H1 (cell line): ENCODE measurements at regions not wholly inside any gene's neighbourhood (a gene's known extent, or its start where the extent isn't known, plus 50 kb on each side); places are given as distances from the start of the nearest gene placed in this dataset.

Experiments
- CTCF ChIA-PET: fragments of 300-600 bp; sonication (Branson Sonifier 250); formaldehyde crosslinking; loops from one replicate; lab custom pipeline; 2021; ENCODE audit not compliant: partially characterized antibody; lab: Charles Lee
- POLR2A ChIA-PET: fragments of 300-600 bp; sonication (Branson Sonifier 250); formaldehyde crosslinking; loops from one replicate; lab custom pipeline; 2021; ENCODE audit warnings: inconsistent platforms; ENCODE audit not compliant: partially characterized antibody; lab: Charles Lee
- DNase-seq, 2 experiments: peaks; one replicate each; pipeline versions ENCODE4 v3.0.0 to v3.0.0-alpha.2; 2010 to 2022; ENCODE audit warnings: low spot score in 2 of 2, low read depth in 1 of 2, mixed read lengths in 1 of 2
- FAIRE-seq: peaks from 2 replicates; lab custom pipeline; 2011; peaks lifted over from hg19 to GRCh38; lab: Jason Lieb, UNC
- H2AFZ ChIP-seq: 2 replicates; pipeline ENCODE4 v1.8.1; 2012; ENCODE audit warnings: low read length, inconsistent platforms
- H2AK5ac ChIP-seq: 2 replicates; pipeline ENCODE4 v1.6.1; 2013; ENCODE audit warnings: low read depth, low read length
- H2BK120ac ChIP-seq: replicated peaks from 2 replicates; pipeline ENCODE3; 2013; ENCODE audit warnings: low read depth, low read length, inconsistent platforms
- H2BK12ac ChIP-seq: 2 replicates; pipeline ENCODE4 v1.6.1; 2013; ENCODE audit warnings: low read depth, low read length
- H2BK15ac ChIP-seq: 2 replicates; pipeline ENCODE4 v1.6.1; 2013; ENCODE audit warnings: low read length
- H2BK20ac ChIP-seq: 2 replicates; pipeline ENCODE4 v1.6.1; 2013; ENCODE audit warnings: low read length
- H2BK5ac ChIP-seq: 2 replicates; pipeline ENCODE4 v1.6.1; 2013; ENCODE audit warnings: low read depth, low read length
- H3K14ac ChIP-seq: 2 replicates; pipeline ENCODE4 v1.6.1; 2013; ENCODE audit warnings: inconsistent platforms; ENCODE audit not compliant: insufficient read length
- H3K18ac ChIP-seq: 2 replicates; pipeline ENCODE4 v1.6.1; 2013; ENCODE audit warnings: low read length; ENCODE audit errors: extremely low read depth
- H3K23ac ChIP-seq: 2 replicates; pipeline ENCODE4 v1.6.1; 2013; ENCODE audit warnings: inconsistent platforms; ENCODE audit not compliant: insufficient read length
- H3K23me2 ChIP-seq: 2 replicates; pipeline ENCODE4 v1.6.1; 2013; ENCODE audit warnings: low read depth, low read length
- H3K27ac ChIP-seq: 2 replicates; pipeline ENCODE4 v1.6.1; 2011; ENCODE audit warnings: low read depth, low read length, inconsistent platforms
- H3K27me3 ChIP-seq, 4 experiments: replicated peaks in 1 of 4; 1 replicate in 1 of 4; 2 replicates in 3 of 4; pipeline versions ENCODE4 v1.6.1 to v1.8.1; 2011 to 2013; ENCODE audit warnings: low read length in 3 of 4, mild to moderate bottlenecking in 3 of 4, inconsistent platforms in 2 of 4, mixed read lengths in 2 of 4, moderate library complexity in 1 of 4; ENCODE audit not compliant: control insufficient read depth in 3 of 4, insufficient read depth in 3 of 4; ENCODE audit errors: extremely low read depth in 1 of 4
- H3K36me3 ChIP-seq, 4 experiments: 2 replicates each; pipeline versions ENCODE4 v1.6.1 to v1.8.1; 2011 to 2013; ENCODE audit warnings: mild to moderate bottlenecking in 4 of 4, low read length in 3 of 4, moderate library complexity in 2 of 4, control low read depth in 1 of 4, inconsistent platforms in 1 of 4; ENCODE audit not compliant: insufficient read depth in 4 of 4, control insufficient read depth in 2 of 4
- H3K4ac ChIP-seq: replicated peaks from 2 replicates; pipeline ENCODE3; 2013; ENCODE audit warnings: low read length, low read depth, mixed read lengths, inconsistent platforms; ENCODE audit not compliant: insufficient read length
- H3K4me1 ChIP-seq, 4 experiments: replicated peaks in 1 of 4; 1 replicate in 1 of 4; 2 replicates in 3 of 4; pipeline versions ENCODE4 v1.6.1 to v1.8.1; 2011 to 2013; ENCODE audit warnings: low read length in 3 of 4, inconsistent platforms in 2 of 4, mixed read lengths in 1 of 4; ENCODE audit not compliant: insufficient read depth in 4 of 4, control insufficient read depth in 3 of 4
- H3K4me2 ChIP-seq, 2 experiments: 2 replicates each; pipeline versions ENCODE4 v1.6.1 to v1.8.1; 2011 to 2013; ENCODE audit warnings: low read depth in 2 of 2, low read length in 2 of 2, control low read depth in 1 of 2, inconsistent platforms in 1 of 2, mild to moderate bottlenecking in 1 of 2; ENCODE audit not compliant: insufficient read depth in 1 of 2
- H3K4me3 ChIP-seq, 4 experiments: fragments of 200-600, 300-600 bp in 1 of 4; sonication (generic), shearing (Covaris generic), sonication (Bioruptor Twin) in 1 of 4; 2 replicates each; pipeline versions ENCODE4 v1.5.1 to v1.8.1; 2011 to 2016; ENCODE audit warnings: low read length in 4 of 4, low read depth in 3 of 4, control low read depth in 2 of 4, inconsistent platforms in 2 of 4, mild to moderate bottlenecking in 2 of 4, mixed read lengths in 1 of 4, moderate library complexity in 1 of 4; ENCODE audit not compliant: insufficient read depth in 2 of 4; ENCODE audit errors: extremely low read depth in 1 of 4
- H3K56ac ChIP-seq: replicated peaks from 2 replicates; pipeline ENCODE3; 2013; ENCODE audit warnings: low read depth, mild to moderate bottlenecking, mixed read lengths, low read length, inconsistent platforms; ENCODE audit not compliant: insufficient read length
- H3K79me1 ChIP-seq: 2 replicates; pipeline ENCODE4 v1.6.1; 2013; ENCODE audit warnings: low read depth, low read length, control low read depth
- H3K79me2 ChIP-seq, 2 experiments: 2 replicates each; pipeline versions ENCODE4 v1.6.1 to v1.8.1; 2012 to 2013; ENCODE audit warnings: low read length in 2 of 2, mild to moderate bottlenecking in 2 of 2, inconsistent platforms in 1 of 2; ENCODE audit not compliant: insufficient read depth in 2 of 2, control insufficient read depth in 1 of 2
- H3K9ac ChIP-seq, 4 experiments: replicated peaks in 1 of 4; 1 replicate in 1 of 4; 2 replicates in 3 of 4; pipeline versions ENCODE4 v1.6.1 to v1.8.1; 2011 to 2013; ENCODE audit warnings: low read depth in 3 of 4, low read length in 3 of 4, control low read depth in 2 of 4, mild to moderate bottlenecking in 2 of 4, moderate library complexity in 2 of 4, inconsistent platforms in 1 of 4; ENCODE audit errors: extremely low read depth in 1 of 4
- H3K9me3 ChIP-seq, 2 experiments: 2 replicates each; pipeline versions ENCODE4 v1.6.1 to v1.8.1; 2012 to 2013; ENCODE audit warnings: mild to moderate bottlenecking in 2 of 2, moderate library complexity in 2 of 2, control low read depth in 1 of 2, inconsistent platforms in 1 of 2, low read depth in 1 of 2, low read length in 1 of 2, mixed read lengths in 1 of 2; ENCODE audit not compliant: insufficient read depth in 2 of 2
- H4K20me1 ChIP-seq, 2 experiments: replicated peaks in 1 of 2; 2 replicates each; pipeline versions ENCODE3 to v1.8.1; 2011 to 2013; ENCODE audit warnings: inconsistent platforms in 2 of 2, low read length in 2 of 2, mild to moderate bottlenecking in 1 of 2; ENCODE audit not compliant: insufficient read depth in 2 of 2, control insufficient read depth in 1 of 2
- H4K5ac ChIP-seq: 2 replicates; pipeline ENCODE4 v1.6.1; 2013; ENCODE audit warnings: low read length, low read depth, mixed read lengths, inconsistent platforms; ENCODE audit not compliant: insufficient read length
- H4K8ac ChIP-seq: 2 replicates; pipeline ENCODE4 v1.8.0; 2013; ENCODE audit warnings: mild to moderate bottlenecking, moderate library complexity, low read length, inconsistent platforms; ENCODE audit not compliant: insufficient read depth; ENCODE audit errors: extremely low read depth
- H4K91ac ChIP-seq: replicated peaks from 2 replicates; pipeline ENCODE3; 2013; ENCODE audit warnings: low read length, mixed read lengths, inconsistent platforms; ENCODE audit not compliant: insufficient read length
- HDAC2 ChIP-seq, 2 experiments: fragments of 300-600 bp in 1 of 2; sonication (generic) in 1 of 2; IDR thresholded peaks; 2 replicates each; pipeline ENCODE4 v1.6.1; 2011 to 2012; ENCODE audit warnings: low read depth in 2 of 2, low read length in 2 of 2, mild to moderate bottlenecking in 2 of 2, moderate library complexity in 2 of 2, borderline replicate concordance in 1 of 2, inconsistent platforms in 1 of 2
- RXRA ChIP-seq: IDR thresholded peaks from 2 replicates; pipeline ENCODE4 v1.6.1; 2011; ENCODE audit warnings: low read depth, mild to moderate bottlenecking, low read length, moderate library complexity; ENCODE audit not compliant: insufficient read depth
- WGBS, 2 experiments: shearing (Covaris generic) in 1 of 2; methylation state at CpG; one replicate each; pipeline versions ENCODE4 v1.1.6 to v1.1.7; 2013 to 2015; ENCODE audit warnings: low lambda C conversion rate in 2 of 2, mixed read lengths in 2 of 2, inconsistent platforms in 1 of 2, low coverage in 1 of 2, missing lambda C conversion rate in 1 of 2; ENCODE audit not compliant: insufficient replicate concordance in 2 of 2, insufficient coverage in 1 of 2, insufficient read length in 1 of 2; ENCODE audit errors: extremely low coverage in 1 of 2, missing lambda C conversion rate in 1 of 2; 5-methylcytosine and 5-hydroxymethylcytosine counted together

GRCh38 chr14:96958057-96958456 lies 160.9 kb downstream of the VRK1 start:
- CTCF ChIA-PET, result interaction anchor here (0.8 to 1.8 kb wide), 3 partner anchors 47 to 104 kb away, joined by 4 to 6 read pairs (median 4); no protein-coding TSS in a partner anchor
- WGBS, 2 experiments, result 90% methylated on average over 11 of the region's 11 CpGs; no CpG with 5 or more reads in 1 of the 2 experiments
- TF ChIP-seq RXRA, result no peak
- no peak for TF ChIP-seq HDAC2 (IDR thresholded peaks at IDR 0.05; ENCODE audit: borderline replicate concordance in 1 of 2, low read depth in 2 of 2, low read length in 2 of 2)

More at GRCh38 chr14:96958057-96958456, 160.9 kb downstream of the VRK1 start:
- H3K4me1 ChIP-seq, result no peaks in the 10 kb centered on the region
- no peak overlapping the region for H2BK20ac ChIP-seq
- no peak overlapping the region for H3K27ac ChIP-seq
- no peak overlapping the region for H3K9ac ChIP-seq
- no peak overlapping the region for H2AK5ac ChIP-seq
- no peak overlapping the region for H4K91ac ChIP-seq
- no peaks in the 10 kb centered on the region for H3K79me2 ChIP-seq
- no peak overlapping the region for H3K4me2 ChIP-seq
- no peaks in the 10 kb centered on the region for H3K23me2 ChIP-seq
- H3K14ac ChIP-seq, result no peak overlapping the region
- no peak overlapping the region for H3K4ac ChIP-seq
- peaks cover 0 to 2% of the 10 kb centered on the region in 2 experiments; a peak in 1 of 4 replicates for H3K9me3 ChIP-seq
- FAIRE-seq, result no peak
- no peaks in the 10 kb centered on the region for H3K27me3 ChIP-seq
- H3K23ac ChIP-seq, result no peak overlapping the region
- H3K18ac ChIP-seq, result no peak overlapping the region
- H4K20me1 ChIP-seq, result no peaks in the 10 kb centered on the region
- no peak overlapping the region for H4K5ac ChIP-seq
- H2BK15ac ChIP-seq, result no peak overlapping the region
- no peak overlapping the region for H4K8ac ChIP-seq
- POLR2A ChIA-PET, result no interaction called here
- H2AFZ ChIP-seq, result no peak overlapping the region
- no peaks in the 10 kb centered on the region for H3K36me3 ChIP-seq
- H2BK120ac ChIP-seq, result no peak overlapping the region
- H2BK5ac ChIP-seq, result no peak overlapping the region
- no peak for DNase-seq
- no peak overlapping the region for H2BK12ac ChIP-seq
- H3K4me3 ChIP-seq, result no peak overlapping the region
- no peak overlapping the region for H3K56ac ChIP-seq
- H3K79me1 ChIP-seq, result no peaks in the 10 kb centered on the region
